GM18873 (cell line): ENCODE measurements at regions not wholly inside any gene's neighbourhood (a gene's known extent, or its start where the extent isn't known, plus 50 kb on each side); places are given as distances from the start of the nearest gene placed in this dataset.

Experiments used
- ATAC-seq: cut with Tn5 transposase; IDR thresholded peaks from one replicate; pipeline ENCODE4 v1.9.1; 2021; ENCODE audit warnings: mild to moderate bottlenecking, moderate library complexity, moderate number of reproducible peaks; ENCODE audit not compliant: unreplicated experiment, low FRiP score

- ATAC-seq = no peak
Measured at GRCh38 chr2:111712940-111713515, 171.0 kb downstream of the ANAPC1 start.

- ATAC-seq = no peak
Measured at GRCh38 chr2:111715987-111716904, 167.7 kb downstream of the ANAPC1 start.

GRCh38 chr2:111716905-111717775 lies 166.9 kb downstream of the ANAPC1 start:
- ATAC-seq = no peak
